Neural progenitor cell (in vitro differentiated cells): ENCODE measurements at regions not wholly inside any gene's neighbourhood (a gene's known extent, or its start where the extent isn't known, plus 50 kb on each side); places are given as distances from the start of the nearest gene placed in this dataset.

Source experiments
- DNase-seq: peaks from one replicate; pipeline ENCODE4 v3.0.0-alpha.2; 2016; ENCODE audit warnings: low spot score
- H2AFZ ChIP-seq: fragments of 200-600 bp; sonication (generic); replicated peaks from 2 replicates; pipeline ENCODE4 v1.6.1; 2016; ENCODE audit warnings: antibody characterized with exemption
- H3F3A ChIP-seq: fragments of 200-600 bp; sonication (generic); 2 replicates; pipeline ENCODE4 v1.6.1; 2016; ENCODE audit warnings: antibody characterized with exemption, low read depth
- H3K27ac ChIP-seq: fragments of 200-600 bp; sonication (generic); 2 replicates; pipeline ENCODE4 v1.5.1; 2016; ENCODE audit warnings: mild to moderate bottlenecking
- H3K27me3 ChIP-seq: fragments of 200-600 bp; sonication (generic); 2 replicates; pipeline ENCODE4 v1.6.1; 2016; ENCODE audit warnings: mild to moderate bottlenecking, moderate library complexity
- H3K36me3 ChIP-seq: fragments of 200-600 bp; sonication (generic); 2 replicates; pipeline ENCODE4 v1.5.1; 2016
- H3K4me1 ChIP-seq: fragments of 200-600 bp; sonication (generic); 2 replicates; pipeline ENCODE4 v1.6.1; 2016; ENCODE audit warnings: mixed run types
- H3K4me2 ChIP-seq: fragments of 200-600 bp; sonication (generic); 2 replicates; pipeline ENCODE4 v1.6.1; 2016
- H3K4me3 ChIP-seq: fragments of 200-600 bp; sonication (generic); 2 replicates; pipeline ENCODE4 v1.5.1; 2016
- H3K79me2 ChIP-seq: fragments of 200-600 bp; sonication (generic); 2 replicates; pipeline ENCODE4 v1.6.1; 2016; ENCODE audit warnings: low read depth
- H3K9ac ChIP-seq: fragments of 200-600 bp; sonication (generic); 2 replicates; pipeline ENCODE4 v1.6.1; 2016
- H3K9me3 ChIP-seq: fragments of 200-600 bp; sonication (generic); 2 replicates; pipeline ENCODE4 v1.5.1; 2016; ENCODE audit warnings: low read depth
- H4K20me1 ChIP-seq: fragments of 200-600 bp; sonication (generic); 2 replicates; pipeline ENCODE4 v1.6.1; 2016; ENCODE audit warnings: low read depth
- H3K27ac Mint-ChIP-seq: 3 replicates; pipeline ENCODE4 v1.8.0; 2021; ENCODE audit warnings: mixed read lengths
- H3K27me3 Mint-ChIP-seq: 2 replicates; pipeline ENCODE4 v1.8.0; 2022; ENCODE audit warnings: low read depth, mild to moderate bottlenecking, inconsistent platforms, moderate library complexity, mixed read lengths; ENCODE audit not compliant: insufficient read depth
- H3K36me3 Mint-ChIP-seq: 3 replicates; pipeline ENCODE4 v1.8.0; 2021; ENCODE audit warnings: mixed read lengths
- H3K4me1 Mint-ChIP-seq: 3 replicates; pipeline ENCODE4 v1.8.0; 2021; ENCODE audit warnings: mixed read lengths
- H3K4me3 Mint-ChIP-seq: 3 replicates; pipeline ENCODE4 v1.8.0; 2021; ENCODE audit warnings: mild to moderate bottlenecking, moderate library complexity, mixed read lengths
- H3K9me3 Mint-ChIP-seq: 3 replicates; pipeline ENCODE4 v1.8.0; 2020; ENCODE audit warnings: mixed read lengths
- CTCF ChIP-seq: fragments of 200-600 bp; sonication (generic); IDR thresholded peaks from 2 replicates; pipeline ENCODE4 v1.5.1; 2017; ENCODE audit warnings: antibody characterized with exemption, mild to moderate bottlenecking
- EZH2 ChIP-seq: fragments of 200-600 bp; sonication (generic); IDR thresholded peaks from 2 replicates; pipeline ENCODE4 v1.6.1; 2017; ENCODE audit warnings: antibody characterized with exemption, mild to moderate bottlenecking, moderate library complexity
- EZH2phosphoT487 ChIP-seq: fragments of 200-600 bp; sonication (generic); IDR thresholded peaks from 2 replicates; pipeline ENCODE4 v1.6.1; 2017; ENCODE audit warnings: antibody characterized with exemption

GRCh38 chr9:107215381-107215780 lies 67.7 kb upstream of the RAD23B start:
- no peak overlapping the region for H2AFZ ChIP-seq
- H3K4me3 Mint-ChIP-seq = no peak overlapping the region
- H3K4me3 ChIP-seq = no peak overlapping the region
- no peaks in the 10 kb centered on the region for H3K79me2 ChIP-seq
- H3F3A ChIP-seq = no peaks in the 10 kb centered on the region
- no peak overlapping the region for H3K9ac ChIP-seq
- DNase-seq = no peak
- H3K27ac ChIP-seq = no peak overlapping the region
- peaks cover 2% of the 10 kb centered on the region for H3K27me3 Mint-ChIP-seq
- no peaks in the 10 kb centered on the region for H3K4me1 ChIP-seq
- H3K36me3 Mint-ChIP-seq = no peaks in the 10 kb centered on the region
- H3K27ac Mint-ChIP-seq = no peak overlapping the region
- no peaks in the 10 kb centered on the region for H3K27me3 ChIP-seq
- peaks cover 4% of the 10 kb centered on the region for H3K4me1 Mint-ChIP-seq
- no peaks in the 10 kb centered on the region for H3K9me3 Mint-ChIP-seq
- TF ChIP-seq CTCF (no peak), EZH2phosphoT487 (no peak), EZH2 (no peak)
- H3K4me2 ChIP-seq = no peak overlapping the region
- no peaks in the 10 kb centered on the region for H3K36me3 ChIP-seq
- H4K20me1 ChIP-seq = no peaks in the 10 kb centered on the region
- no peaks in the 10 kb centered on the region for H3K9me3 ChIP-seq

GRCh38 chr9:107216329-107216728 lies 66.8 kb upstream of the RAD23B start:
- no peaks in the 10 kb centered on the region for H3K27me3 ChIP-seq
- peaks cover 8% of the 10 kb centered on the region for H3K4me1 Mint-ChIP-seq
- H3F3A ChIP-seq = peaks cover 6% of the 10 kb centered on the region
- H3K9ac ChIP-seq = no peak overlapping the region
- no peaks in the 10 kb centered on the region for H4K20me1 ChIP-seq
- DNase-seq = no peak
- no peaks in the 10 kb centered on the region for H3K36me3 Mint-ChIP-seq
- TF ChIP-seq EZH2phosphoT487 (no peak), CTCF (no peak), EZH2 (no peak)
- H3K4me3 ChIP-seq = no peak overlapping the region
- no peak overlapping the region for H2AFZ ChIP-seq
- no peaks in the 10 kb centered on the region for H3K36me3 ChIP-seq
- peak overlapping the region; percentile 51 for H3K27ac Mint-ChIP-seq
- no peaks in the 10 kb centered on the region for H3K9me3 Mint-ChIP-seq
- H3K4me3 Mint-ChIP-seq = no peak overlapping the region
- H3K27ac ChIP-seq = no peak overlapping the region
- no peaks in the 10 kb centered on the region for H3K9me3 ChIP-seq
- peaks cover 2% of the 10 kb centered on the region for H3K27me3 Mint-ChIP-seq
- peaks cover 7% of the 10 kb centered on the region for H3K4me1 ChIP-seq
- H3K79me2 ChIP-seq = no peaks in the 10 kb centered on the region
- H3K4me2 ChIP-seq = no peak overlapping the region

GRCh38 chr9:107218829-107219485 lies 64.1 kb upstream of the RAD23B start:
- Histone ChIP-seq H3F3A (peaks cover 16% of the 10 kb centered on the region), H3K27me3 (no peaks in the 10 kb centered on the region), H3K4me2 (no peak overlapping the region), H3K4me1 (peaks cover 16% of the 10 kb centered on the region), H3K9ac (no peak overlapping the region), H2AFZ (no peak overlapping the region), H3K79me2 (no peaks in the 10 kb centered on the region), H3K36me3 (no peaks in the 10 kb centered on the region), H3K27ac (no peak overlapping the region), H3K9me3 (no peaks in the 10 kb centered on the region), H4K20me1 (no peaks in the 10 kb centered on the region), H3K4me3 (no peak overlapping the region)
- H3K27ac Mint-ChIP-seq = no peak overlapping the region
- TF ChIP-seq EZH2phosphoT487 (no peak), EZH2 (no peak), CTCF (no peak)
- H3K4me1 Mint-ChIP-seq = peaks cover 16% of the 10 kb centered on the region
- no peaks in the 10 kb centered on the region for H3K9me3 Mint-ChIP-seq
- no peak for DNase-seq
- H3K27me3 Mint-ChIP-seq = peaks cover 3% of the 10 kb centered on the region
- H3K4me3 Mint-ChIP-seq = no peak overlapping the region
- no peaks in the 10 kb centered on the region for H3K36me3 Mint-ChIP-seq
